ENCODE measurements at regions not wholly inside any gene's neighbourhood (a gene's known extent, or its start where the extent isn't known, plus 50 kb on each side); places are given as distances from the start of the nearest gene placed in this dataset.

DNA sequence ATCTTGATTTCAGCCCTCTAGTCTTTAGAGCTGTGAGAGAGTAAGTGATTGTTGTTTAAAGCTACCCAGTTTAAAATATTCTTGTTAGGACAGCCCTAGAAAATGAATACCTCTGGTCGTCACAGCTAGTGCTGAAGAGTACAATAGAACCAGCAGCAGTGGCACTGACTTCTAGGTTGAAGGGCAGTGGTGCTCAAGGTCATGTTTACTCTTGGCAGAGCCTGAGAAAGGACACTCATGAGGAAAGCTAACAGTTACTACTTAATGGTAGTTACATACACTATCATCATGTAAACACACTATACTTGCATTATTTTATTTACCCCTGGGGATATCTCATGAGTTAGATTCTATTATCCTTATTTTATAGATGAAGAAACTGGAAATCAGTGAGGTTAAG lies 323.0 kb downstream of the SH2D4B start:
- no peaks in the 10 kb centered on the region for H4K20me1 ChIP-seq (ENCODE audit: control insufficient read depth, insufficient read depth, low read depth, low read length)

GRCh38 chr10:80861882-80862281 lies 324.2 kb downstream of the SH2D4B start:
- H4K20me1 ChIP-seq (ENCODE audit: control insufficient read depth, insufficient read depth, low read depth, low read length), result no peaks in the 10 kb centered on the region
- H3K9me2 ChIP-seq (replicated peaks; ENCODE audit: control insufficient read depth, low read length), result no peaks in the 10 kb centered on the region
- H3K27me3 ChIP-seq (ENCODE audit: control insufficient read depth, low read length), result no peaks in the 10 kb centered on the region
- H3K36me3 ChIP-seq (ENCODE audit: control insufficient read depth, low read length), result no peaks in the 10 kb centered on the region
- H3K4me2 ChIP-seq (ENCODE audit: low read length), result no peak overlapping the region
- no peak overlapping the region for H3K27ac ChIP-seq (ENCODE audit: low read depth, low read length)
- H3F3A ChIP-seq (ENCODE audit: control insufficient read depth, insufficient read depth), result no peaks in the 10 kb centered on the region
- no peaks in the 10 kb centered on the region for H3K9me3 ChIP-seq (ENCODE audit: control insufficient read depth, insufficient read depth, low read length)
- no peak for TF ChIP-seq CTCF (IDR thresholded peaks at IDR 0.05; ENCODE audit: low read depth, low read length, poor library complexity, severe bottlenecking)
- TF ChIP-seq EZH2phosphoT487 (IDR thresholded peaks at IDR 0.05; ENCODE audit: borderline replicate concordance, low read length), result no peak
- no peak overlapping the region for H3K4me3 ChIP-seq (ENCODE audit: low read length)
- H3K79me2 ChIP-seq (ENCODE audit: control insufficient read depth, low read length), result no peaks in the 10 kb centered on the region
- H3K4me1 ChIP-seq (ENCODE audit: control insufficient read depth, low read length), result no peaks in the 10 kb centered on the region

More for the DNA sequence above, 323.0 kb downstream of the SH2D4B start:
- Histone ChIP-seq H3K36me3 (ENCODE audit: control insufficient read depth, low read length) (no peaks in the 10 kb centered on the region), H3K79me2 (ENCODE audit: control insufficient read depth, low read length) (no peaks in the 10 kb centered on the region), H3K4me3 (ENCODE audit: low read length) (no peak overlapping the region), H3K27ac (ENCODE audit: low read depth, low read length) (no peak overlapping the region), H3K9me3 (ENCODE audit: control insufficient read depth, insufficient read depth, low read length) (no peaks in the 10 kb centered on the region), H3F3A (ENCODE audit: control insufficient read depth, insufficient read depth) (no peaks in the 10 kb centered on the region), H3K4me1 (ENCODE audit: control insufficient read depth, low read length) (no peaks in the 10 kb centered on the region), H3K4me2 (ENCODE audit: low read length) (no peak overlapping the region), H3K27me3 (ENCODE audit: control insufficient read depth, low read length) (no peaks in the 10 kb centered on the region), H3K9me2 (replicated peaks; ENCODE audit: control insufficient read depth, low read length) (no peaks in the 10 kb centered on the region)
- no peak for TF ChIP-seq EZH2phosphoT487 (IDR thresholded peaks at IDR 0.05; ENCODE audit: borderline replicate concordance, low read length)
- TF ChIP-seq CTCF (IDR thresholded peaks at IDR 0.05; ENCODE audit: low read depth, low read length, poor library complexity, severe bottlenecking), result no peak

- Histone ChIP-seq H3K4me2 (ENCODE audit: low read length) (no peak overlapping the region), H3K9me3 (ENCODE audit: control insufficient read depth, insufficient read depth, low read length) (no peaks in the 10 kb centered on the region), H3K79me2 (ENCODE audit: control insufficient read depth, low read length) (no peaks in the 10 kb centered on the region), H3K36me3 (ENCODE audit: control insufficient read depth, low read length) (no peaks in the 10 kb centered on the region), H4K20me1 (ENCODE audit: control insufficient read depth, insufficient read depth, low read depth, low read length) (no peaks in the 10 kb centered on the region), H3K27me3 (ENCODE audit: control insufficient read depth, low read length) (no peaks in the 10 kb centered on the region), H3K27ac (ENCODE audit: low read depth, low read length) (no peak overlapping the region), H3K9me2 (replicated peaks; ENCODE audit: control insufficient read depth, low read length) (no peaks in the 10 kb centered on the region), H3F3A (ENCODE audit: control insufficient read depth, insufficient read depth) (no peaks in the 10 kb centered on the region), H3K4me1 (ENCODE audit: control insufficient read depth, low read length) (no peaks in the 10 kb centered on the region), H3K4me3 (ENCODE audit: low read length) (no peak overlapping the region)
- TF ChIP-seq CTCF (IDR thresholded peaks at IDR 0.05; ENCODE audit: low read depth, low read length, poor library complexity, severe bottlenecking), result no peak
- no peak for TF ChIP-seq EZH2phosphoT487 (IDR thresholded peaks at IDR 0.05; ENCODE audit: borderline replicate concordance, low read length)
These were observed 332.6 kb downstream of the SH2D4B start for GRCh38 chr10:80870282-80870681.

DNA sequence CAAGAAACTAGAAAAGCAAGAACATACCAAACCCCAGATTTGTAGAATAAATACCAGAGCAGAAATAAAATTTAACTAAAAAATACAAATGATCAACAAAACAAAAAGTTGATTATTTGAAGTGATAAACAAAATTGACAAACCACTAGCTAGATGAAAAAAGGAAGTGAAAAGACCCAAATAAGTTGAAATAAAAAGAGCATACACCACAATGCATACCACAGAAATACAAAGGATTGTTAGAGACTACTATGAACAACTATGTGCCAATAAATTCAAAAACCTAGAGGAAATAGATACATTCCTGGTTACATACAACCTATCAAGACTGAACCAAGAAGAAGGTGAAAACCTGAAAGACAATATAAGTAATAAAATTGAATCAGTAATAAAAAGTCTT lies 333.4 kb downstream of the SH2D4B start:
- H3K79me2 ChIP-seq (ENCODE audit: control insufficient read depth, low read length), result no peaks in the 10 kb centered on the region
- no peak for TF ChIP-seq EZH2phosphoT487 (IDR thresholded peaks at IDR 0.05; ENCODE audit: borderline replicate concordance, low read length)
- no peak for TF ChIP-seq CTCF (IDR thresholded peaks at IDR 0.05; ENCODE audit: low read depth, low read length, poor library complexity, severe bottlenecking)
- H3K27ac ChIP-seq (ENCODE audit: low read depth, low read length), result no peak overlapping the region
- no peaks in the 10 kb centered on the region for H3K9me3 ChIP-seq (ENCODE audit: control insufficient read depth, insufficient read depth, low read length)
- no peaks in the 10 kb centered on the region for H4K20me1 ChIP-seq (ENCODE audit: control insufficient read depth, insufficient read depth, low read depth, low read length)
- no peak overlapping the region for H3K4me2 ChIP-seq (ENCODE audit: low read length)
- no peaks in the 10 kb centered on the region for H3F3A ChIP-seq (ENCODE audit: control insufficient read depth, insufficient read depth)
- H3K9me2 ChIP-seq (replicated peaks; ENCODE audit: control insufficient read depth, low read length), result no peaks in the 10 kb centered on the region
- H3K4me1 ChIP-seq (ENCODE audit: control insufficient read depth, low read length), result no peaks in the 10 kb centered on the region
- H3K36me3 ChIP-seq (ENCODE audit: control insufficient read depth, low read length), result no peaks in the 10 kb centered on the region
- no peak overlapping the region for H3K4me3 ChIP-seq (ENCODE audit: low read length)
- H3K27me3 ChIP-seq (ENCODE audit: control insufficient read depth, low read length), result no peaks in the 10 kb centered on the region

Data from DOHH2 (cell line).